GM21619 (cell line): ENCODE measurements at regions not wholly inside any gene's neighbourhood (a gene's known extent, or its start where the extent isn't known, plus 50 kb on each side); places are given as distances from the start of the nearest gene placed in this dataset.
A peak's percentile ranks its signal among the peaks of the same experiment; 100 is the strongest.

Experiments used
- ATAC-seq: cut with Tn5 transposase; IDR thresholded peaks from one replicate; pipeline ENCODE4 v1.9.1; 2021; ENCODE audit not compliant: unreplicated experiment

DNA sequence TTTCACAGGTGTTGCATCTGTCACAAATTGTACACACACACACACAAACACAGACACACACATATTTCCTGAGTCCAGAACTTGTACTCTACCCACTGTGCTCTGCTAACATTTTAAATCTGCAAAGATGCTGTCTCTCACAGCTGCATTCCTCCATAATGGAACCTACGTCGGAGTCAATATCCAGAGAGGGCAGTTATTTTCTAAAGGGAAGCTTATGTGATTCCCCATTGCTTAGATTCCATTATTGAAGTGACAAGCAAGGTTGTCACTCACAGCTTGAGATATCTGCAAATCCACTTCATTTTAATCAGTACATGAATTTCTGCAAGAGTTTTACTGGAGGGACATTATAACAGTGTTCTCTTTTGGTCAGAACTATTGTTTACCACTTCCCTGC is 992.4 kb downstream of the NSUN3 start:
- ATAC-seq = no peak

DNA sequence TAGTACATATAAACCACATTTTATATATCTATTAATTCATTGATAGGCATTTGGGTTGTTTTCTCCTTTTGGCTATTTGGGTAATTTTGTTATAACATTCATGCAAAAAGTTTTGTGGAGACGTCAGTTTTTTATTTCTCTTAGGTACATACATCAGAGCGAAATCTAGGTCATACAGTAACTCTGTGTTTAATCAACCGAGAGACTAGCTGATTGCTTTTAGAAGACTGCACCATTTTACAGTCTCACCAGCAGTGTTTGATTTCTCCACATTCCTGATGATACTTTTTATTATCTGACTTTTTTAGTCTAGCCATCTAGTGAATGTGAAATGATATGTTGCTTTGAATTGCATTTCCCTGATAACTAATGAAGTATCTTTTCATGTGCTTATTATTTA is 1019.3 kb downstream of the NSUN3 start:
- no peak for ATAC-seq

DNA sequence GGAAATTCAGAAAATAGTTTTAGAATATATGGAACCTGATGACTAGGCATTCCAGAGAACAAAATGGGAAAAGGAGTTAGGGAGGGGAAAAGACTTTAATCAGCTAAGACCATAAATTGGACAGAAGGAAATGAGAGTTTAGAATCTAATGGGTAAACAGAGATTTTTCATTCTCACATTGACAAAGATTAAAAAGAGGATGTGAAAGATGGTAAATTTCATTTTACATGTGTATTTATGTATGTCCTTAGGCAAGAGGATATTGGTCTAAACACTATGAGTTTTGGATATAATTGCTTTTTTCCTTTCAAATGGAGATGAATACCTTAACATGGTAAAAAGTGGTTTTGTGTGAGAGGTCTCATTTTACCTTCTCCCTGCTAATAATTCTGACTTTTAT is 1021.9 kb downstream of the NSUN3 start:
- no peak for ATAC-seq

DNA sequence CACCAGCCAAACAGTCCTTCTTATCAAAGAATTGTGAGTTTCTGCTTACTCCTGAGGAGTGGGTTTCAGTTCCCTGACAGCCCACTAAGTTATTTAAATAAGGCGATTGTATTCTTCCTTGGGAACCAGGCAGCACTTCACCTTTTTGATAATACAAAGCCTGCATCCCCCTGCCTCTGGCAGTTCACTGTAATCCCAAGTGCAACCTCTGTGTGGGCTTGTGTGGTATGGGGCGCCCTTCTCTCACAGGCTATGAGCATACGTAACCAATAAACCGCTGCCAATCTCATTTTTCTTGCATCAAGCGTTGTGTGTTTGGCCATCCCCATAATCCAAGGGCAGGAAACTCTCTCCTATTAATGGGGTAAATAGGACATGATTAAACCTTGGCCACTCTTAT is 1025.6 kb downstream of the NSUN3 start:
- ATAC-seq = no peak

DNA sequence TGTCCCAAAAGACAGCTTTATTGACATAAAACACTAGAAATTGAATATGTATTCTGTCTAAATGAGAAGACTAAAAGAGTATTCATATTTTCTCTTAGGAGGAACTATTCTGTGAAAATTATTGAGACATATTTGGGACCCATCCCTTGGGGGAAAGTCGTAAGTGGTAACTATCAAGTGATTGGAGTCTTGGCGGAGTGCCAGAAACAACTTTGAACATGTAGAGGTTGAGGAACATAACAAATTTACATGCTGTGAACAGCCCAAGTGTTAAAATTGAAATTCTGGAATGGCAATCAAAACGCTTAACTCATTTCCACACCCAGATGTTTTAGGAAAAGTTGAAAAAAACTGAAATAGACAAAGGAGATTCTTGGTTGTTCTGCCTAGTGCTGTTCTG is 1034.6 kb downstream of the NSUN3 start:
- ATAC-seq = no peak

DNA sequence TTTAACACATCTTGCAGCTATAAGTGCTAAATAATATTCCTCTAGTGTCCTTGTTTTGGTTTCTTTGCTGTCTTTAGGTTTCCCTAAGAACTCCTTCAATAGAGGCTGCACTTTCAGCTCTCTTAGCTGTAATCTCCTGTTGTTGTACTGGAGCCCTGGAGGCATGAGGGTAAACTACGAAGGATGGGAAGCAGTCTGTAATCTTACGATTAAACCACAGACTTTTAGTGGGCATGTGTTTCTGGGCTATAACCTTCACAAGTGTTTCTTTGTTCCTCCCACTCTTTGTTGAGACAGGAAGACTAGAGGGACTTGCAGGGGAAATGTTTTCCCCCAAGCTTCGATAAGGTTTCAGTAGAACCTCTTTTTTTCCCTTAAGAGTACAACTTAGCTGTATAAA is 1058.1 kb downstream of the NSUN3 start:
- ATAC-seq = no peak

DNA sequence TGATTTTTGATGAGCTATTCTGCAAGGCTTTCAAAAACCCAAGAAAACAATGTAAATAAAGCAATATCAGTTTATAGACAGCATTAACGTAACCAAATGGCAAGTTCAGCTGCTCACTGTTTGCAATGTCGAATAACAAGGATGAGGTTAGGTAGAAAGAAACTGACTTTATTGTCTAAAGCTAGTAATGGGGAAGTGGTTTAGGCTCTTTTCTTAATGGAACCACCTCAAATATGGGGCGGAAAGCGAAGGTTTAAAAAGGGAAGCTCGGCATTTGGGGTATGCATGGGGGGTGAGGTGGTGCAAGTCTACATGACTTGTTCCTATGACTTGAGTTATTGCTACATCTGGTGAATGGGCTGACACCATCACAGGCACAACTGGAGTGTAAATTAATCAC is 1060.2 kb downstream of the NSUN3 start:
- ATAC-seq = no peak

DNA sequence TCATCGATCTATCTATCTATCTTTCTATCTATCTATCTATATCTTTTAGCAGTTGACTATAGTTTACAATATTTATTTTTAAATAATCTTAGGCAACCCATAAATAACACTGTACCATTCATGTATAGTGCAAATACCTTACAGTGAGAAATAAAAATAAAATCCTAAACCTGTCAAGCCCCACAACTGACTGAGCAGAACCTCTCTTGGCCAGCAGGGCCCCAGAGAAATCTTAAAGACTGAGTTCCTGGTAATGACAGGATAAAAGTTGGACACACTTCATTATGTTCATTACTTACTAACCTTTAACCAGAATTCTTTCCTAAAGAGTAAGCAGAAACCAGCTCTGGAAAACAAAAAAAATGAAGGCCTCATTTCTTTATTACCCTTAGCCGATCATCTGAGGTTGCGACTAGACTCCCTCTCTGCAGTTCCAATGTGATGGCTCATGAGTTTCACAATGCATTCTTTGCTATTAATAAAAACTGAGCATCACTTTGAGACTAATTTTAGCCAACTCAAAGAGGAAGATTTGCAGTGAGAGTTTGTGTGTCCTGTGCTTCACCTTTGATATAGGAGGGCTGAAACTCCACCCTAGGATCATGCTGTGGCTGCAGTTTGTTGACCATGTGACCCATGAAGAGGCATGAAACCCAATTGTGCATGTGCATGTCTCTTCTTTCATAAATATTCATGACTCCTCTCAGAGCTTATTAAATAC is 1072.0 kb downstream of the NSUN3 start:
- no peak for ATAC-seq

DNA sequence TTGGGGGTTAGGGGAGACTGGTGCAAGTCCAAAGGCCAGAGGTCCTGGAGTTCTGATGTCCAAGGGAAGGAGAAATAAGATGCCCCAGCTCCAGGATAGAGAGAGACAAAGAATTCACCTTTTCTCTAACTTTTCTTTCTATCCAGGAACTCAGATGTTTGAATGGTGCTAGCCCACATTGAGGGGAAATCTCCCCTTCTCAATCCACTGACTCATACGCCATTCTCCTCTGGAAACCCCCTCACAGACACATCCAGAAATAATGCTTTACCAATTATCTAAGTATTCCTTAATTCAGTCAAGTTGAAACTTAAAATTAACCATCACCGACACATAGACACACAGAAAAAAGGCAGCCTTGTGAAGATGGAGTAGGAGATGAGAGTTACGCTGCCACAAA is 1085.2 kb downstream of the NSUN3 start:
- no peak for ATAC-seq

DNA sequence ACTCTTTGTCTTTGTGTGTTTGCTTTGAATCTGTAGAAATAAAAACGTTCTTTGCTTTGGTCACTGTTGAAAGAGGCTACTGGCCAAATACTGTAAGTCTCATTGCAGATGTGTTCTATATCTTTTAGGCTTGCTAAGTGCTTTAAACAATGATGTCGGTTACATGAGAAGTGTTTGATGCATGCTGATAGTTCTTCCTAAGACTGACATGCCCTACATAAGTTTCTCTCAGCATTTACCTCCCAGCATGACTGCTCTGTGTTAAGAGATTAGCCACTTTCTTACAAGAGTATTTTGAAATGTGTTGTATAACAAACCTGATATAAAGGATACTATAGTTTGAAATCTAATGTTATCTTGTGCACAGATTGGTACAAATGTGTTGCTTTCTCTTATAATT is 1088.7 kb downstream of the NSUN3 start:
- no peak for ATAC-seq

DNA sequence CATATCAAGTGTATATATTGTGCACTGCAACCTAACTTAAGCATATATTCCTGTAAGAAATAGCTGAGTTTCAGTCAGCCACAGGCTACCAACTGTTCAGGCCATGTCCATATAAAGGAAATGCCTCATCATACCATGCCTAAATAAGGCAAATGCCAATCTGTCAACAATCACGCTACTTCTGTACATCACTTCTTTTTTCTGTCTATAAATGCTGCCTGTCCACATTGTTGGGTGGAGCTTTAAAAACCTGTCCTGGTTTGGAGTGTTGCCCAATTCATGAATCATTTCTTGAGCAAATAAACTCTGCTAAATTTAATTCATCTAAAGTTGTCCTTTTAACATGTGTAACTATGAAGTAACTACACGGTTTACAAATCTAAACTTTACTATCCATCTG is 1091.9 kb downstream of the NSUN3 start:
- no peak for ATAC-seq

DNA sequence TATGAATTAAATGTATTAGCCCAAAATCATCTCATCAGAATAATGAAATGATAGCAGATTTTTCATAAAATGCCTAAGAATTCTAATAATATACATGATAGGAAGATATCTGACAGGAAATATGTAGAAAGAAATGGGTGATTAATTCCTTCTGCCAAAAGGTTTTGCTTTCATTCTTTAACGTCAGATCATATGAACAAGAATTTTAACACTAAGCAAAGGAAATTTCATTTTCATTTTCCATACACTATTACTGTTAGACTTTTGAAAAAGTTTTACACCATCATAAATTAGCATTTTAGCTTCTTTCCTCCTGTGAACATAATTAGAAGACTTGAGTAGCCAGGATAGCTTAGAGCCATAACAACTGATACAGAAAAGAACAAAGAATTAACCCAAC is 1099.9 kb downstream of the NSUN3 start:
- no peak for ATAC-seq

DNA sequence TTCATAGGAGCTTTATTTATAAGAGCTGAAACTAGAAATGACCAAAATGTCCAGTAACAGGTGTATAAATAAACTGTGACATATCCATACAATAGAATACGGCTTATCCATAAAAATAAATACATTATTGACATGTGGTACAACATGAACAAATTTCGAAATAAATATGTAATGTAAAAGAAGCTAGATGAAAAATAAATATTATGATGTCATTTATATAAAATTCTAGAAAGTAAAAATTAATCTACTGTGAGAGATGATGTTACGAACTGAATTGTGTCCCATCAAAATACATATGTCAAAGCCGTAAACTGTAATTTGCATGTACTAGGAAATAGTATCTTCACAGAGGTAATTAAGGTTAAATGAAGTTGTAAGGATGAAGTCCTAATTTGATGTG is 1104.9 kb downstream of the NSUN3 start:
- no peak for ATAC-seq

DNA sequence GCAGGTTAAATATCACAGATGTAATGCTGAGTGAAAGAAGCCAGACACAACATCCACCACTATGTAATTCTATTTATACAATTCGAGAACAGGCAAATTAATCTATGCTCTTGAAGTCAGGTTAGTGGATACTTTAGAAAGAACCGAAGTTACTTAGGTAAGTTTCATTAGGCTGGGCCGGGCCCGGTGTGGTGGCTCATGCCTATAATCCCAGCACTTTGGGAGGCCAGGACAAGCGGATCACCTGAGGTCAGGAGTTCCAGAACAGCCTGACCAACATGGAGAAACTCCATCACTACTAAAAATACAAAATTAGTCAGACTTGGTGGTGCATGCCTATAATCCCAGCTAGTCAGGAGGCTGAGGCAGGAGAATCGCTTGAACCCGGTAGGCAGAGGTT is 1105.7 kb downstream of the NSUN3 start:
- ATAC-seq = no peak

DNA sequence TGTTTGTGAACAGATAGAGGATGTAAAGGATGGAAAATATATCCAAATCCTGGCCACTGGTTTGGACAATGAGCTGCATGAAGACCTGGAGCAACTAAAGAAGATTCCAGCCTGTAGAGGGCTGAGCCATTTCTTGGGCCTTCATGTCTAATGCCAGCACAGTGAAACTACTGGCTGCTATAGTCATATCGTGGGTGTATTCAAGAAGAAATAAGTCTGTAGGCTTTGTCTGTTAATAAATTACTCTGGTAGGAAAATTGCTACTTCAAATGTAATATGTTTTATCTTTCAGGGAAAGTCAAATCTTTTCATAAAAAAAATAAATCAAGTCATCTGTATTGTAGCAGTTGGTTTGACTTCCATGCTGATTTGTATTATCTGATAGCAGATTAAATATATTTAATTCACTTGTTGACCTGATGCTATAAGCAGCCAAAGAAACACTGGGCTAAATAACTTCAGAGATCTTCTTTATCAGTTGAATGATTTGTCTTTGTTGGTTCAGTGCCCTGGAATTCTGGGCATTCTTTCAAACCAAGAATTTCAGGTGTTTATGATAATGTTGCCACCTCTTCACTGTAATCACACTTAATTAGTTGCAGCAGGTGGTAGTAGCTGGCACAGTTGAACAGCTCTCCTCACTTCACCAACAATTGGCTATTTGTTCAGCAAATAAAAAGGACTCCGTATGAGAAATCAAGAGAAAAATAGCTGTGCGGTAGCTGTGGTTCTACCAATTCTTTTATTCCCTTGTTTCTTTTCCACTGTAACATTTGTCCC is 1109.5 kb downstream of the NSUN3 start:
- ATAC-seq = no peak

DNA sequence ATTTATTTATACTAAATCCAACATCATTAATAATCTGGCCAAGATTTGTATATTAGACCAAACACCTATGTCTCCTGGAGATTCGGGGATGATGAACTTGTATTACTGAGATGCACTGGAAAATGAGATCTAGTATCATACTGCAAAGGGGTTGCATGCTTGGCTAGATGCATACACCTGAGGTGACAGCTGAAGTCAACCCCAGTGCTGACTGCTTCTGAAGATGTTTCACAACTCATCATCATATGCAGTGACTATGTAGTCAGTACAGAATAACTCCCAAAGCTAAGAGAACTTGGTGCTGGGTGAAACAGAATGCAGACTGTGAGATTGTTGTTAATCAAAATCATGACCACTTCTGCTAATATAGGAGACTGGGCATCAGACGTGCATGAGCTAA is 1114.2 kb downstream of the NSUN3 start:
- peak; percentile 53 for ATAC-seq

DNA sequence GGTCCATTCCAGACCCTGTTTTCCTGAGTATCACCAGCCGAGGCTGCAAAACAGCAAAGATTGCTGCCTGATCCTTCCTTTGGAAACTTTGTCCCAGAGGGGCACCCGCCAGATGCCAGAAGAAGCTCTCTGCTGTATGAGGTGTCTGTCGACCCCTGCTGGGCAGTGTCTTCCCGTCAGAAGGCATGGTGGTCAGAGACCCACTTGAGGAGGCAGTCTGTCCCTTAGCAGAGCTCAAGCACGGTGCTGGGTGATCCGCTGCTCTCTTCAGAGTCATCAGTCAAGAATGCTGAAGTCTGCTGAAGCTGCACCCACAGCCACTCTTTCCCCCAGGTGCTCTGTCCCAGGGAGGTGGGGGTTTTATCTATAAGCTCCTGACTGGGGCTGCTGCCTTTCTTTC is 1121.2 kb downstream of the NSUN3 start:
- ATAC-seq = no peak

DNA sequence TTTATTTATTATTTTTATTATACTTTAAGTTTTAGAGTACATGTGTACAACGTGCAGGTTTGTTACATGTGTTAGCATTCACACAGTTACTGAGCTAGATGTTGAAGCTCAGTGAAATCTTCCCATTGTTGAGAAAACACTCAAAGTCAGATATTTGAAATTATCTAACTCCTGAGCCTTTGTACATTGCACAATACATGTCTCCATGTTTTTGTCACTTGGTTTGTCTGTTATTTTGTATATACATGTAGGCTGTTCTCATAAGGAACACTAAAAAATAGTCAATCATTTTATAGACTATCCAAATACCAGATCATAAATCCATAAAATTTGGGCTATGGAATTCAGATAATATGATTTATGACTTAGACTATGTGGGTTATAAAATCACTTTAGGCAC is 1126.5 kb downstream of the NSUN3 start:
- ATAC-seq = no peak

DNA sequence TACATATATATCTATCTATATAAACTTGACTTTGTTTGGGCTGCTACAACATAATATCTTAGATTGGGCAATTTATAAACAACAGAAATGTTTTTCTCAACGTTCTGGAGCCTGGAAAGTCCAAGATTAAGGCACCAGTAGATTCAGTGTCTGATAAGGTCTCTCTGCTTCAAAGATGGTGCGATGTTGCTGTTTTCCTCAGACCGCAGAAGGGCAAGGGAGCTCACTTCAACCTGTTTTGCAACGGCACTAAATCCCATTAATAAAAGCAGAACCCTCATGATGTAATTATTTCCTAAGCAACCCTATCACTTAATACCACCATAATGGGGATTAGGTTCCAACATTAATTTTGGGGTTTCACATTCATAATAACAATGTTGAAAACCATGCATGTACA is 1134.8 kb downstream of the NSUN3 start:
- no peak for ATAC-seq

DNA sequence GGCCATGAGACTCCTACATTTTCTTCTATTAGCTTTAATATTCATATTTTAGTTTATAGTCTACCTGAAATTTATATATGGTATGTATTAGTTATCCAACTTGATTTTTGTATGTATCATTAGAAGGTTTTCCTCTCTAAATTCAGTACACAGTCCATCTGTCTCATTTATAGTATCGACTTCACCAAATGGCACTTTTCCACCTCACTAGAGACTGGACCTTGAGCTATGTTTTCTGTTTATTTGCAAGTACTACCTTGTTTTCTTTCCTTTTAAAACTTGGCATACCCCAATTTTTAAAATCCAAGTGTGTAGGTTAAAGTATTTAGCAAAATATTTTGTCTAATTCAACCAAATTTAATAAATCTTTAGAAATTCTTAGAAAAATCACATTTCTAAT is 1137.5 kb downstream of the NSUN3 start:
- ATAC-seq = no peak

DNA sequence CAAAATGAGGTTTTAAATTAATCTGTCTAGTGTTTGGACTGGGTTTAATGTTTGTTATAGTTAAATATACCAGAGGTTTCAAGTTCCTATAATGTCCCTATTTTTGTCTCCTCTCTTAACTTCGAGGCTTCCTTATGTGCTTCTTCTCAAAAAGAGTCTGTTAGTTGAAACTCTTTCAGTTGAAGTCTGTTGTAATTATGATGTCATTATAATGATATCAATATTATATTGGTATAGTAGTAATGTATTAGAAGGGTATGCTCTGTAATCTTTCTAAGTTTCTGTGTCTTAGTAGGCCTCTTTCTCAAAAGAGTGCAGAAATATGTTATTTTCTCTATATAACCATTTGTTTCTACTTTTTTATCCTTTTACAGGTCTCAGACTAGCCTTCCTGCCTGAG is 1148.0 kb downstream of the NSUN3 start:
- ATAC-seq = no peak

DNA sequence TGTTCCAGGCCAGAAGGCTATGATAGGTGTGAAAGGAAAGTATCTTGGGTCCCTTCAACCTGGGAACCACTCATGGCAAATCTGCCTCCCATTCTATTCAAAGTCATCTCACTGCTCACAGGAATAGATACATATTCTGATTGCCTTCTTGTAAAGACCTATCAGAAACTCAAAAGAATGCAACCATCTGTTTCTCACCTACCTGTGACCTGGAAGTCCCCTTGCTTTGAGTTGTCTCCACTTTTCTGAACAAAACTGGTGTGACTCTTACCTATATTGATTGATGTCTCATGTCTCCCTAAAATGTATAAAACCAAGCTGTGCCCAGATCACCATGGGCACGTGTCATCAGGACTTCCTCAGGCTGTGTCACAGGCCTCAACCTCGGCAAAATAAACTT is 1149.3 kb downstream of the NSUN3 start:
- no peak for ATAC-seq

DNA sequence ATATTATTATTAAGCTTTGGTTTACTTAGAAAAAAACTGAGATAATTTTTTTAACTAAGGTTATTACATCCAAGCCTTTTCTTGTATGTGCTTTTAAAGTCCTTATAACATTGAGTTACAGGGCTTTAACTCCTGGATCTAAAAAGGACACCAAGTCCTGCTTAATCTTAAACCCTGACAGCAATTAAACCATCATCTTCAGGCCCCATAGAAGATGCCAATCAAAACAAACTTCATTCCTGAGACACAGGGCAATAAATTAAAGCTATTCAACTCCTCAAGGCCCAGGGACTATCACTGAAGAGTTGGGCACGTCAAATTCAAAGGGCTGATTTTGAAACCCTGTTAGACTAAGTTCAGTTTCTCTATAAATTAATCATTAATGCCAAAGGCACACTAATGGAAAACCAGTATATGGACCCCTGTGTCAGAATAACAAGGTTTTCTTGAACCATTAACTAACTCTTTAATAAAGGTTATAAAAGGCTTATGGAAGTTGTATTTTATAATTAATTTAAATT is 1152.6 kb downstream of the NSUN3 start:
- no peak for ATAC-seq
